ENCODE measurements at regions not wholly inside any gene's neighbourhood (a gene's known extent, or its start where the extent isn't known, plus 50 kb on each side); places are given as distances from the start of the nearest gene placed in this dataset.

GRCh38 chr17:51375771-51376170 lies 115.4 kb downstream of the UTP18 start:
- Histone ChIP-seq H2BK15ac (replicated peaks; ENCODE audit: low read depth) (no peak overlapping the region), H3K4me2 (ENCODE audit: low read length) (no peak overlapping the region), H3K79me1 (ENCODE audit: low read length) (no peaks in the 10 kb centered on the region), H3K27ac (ENCODE audit: low read depth, low read length) (no peak overlapping the region), H3K4me3 (ENCODE audit: low read length) (no peak overlapping the region), H3K36me3 (ENCODE audit: control insufficient read depth, insufficient read depth, low read length) (no peaks in the 10 kb centered on the region), H4K5ac (ENCODE audit: low read length) (no peak overlapping the region), H3K27me3 (ENCODE audit: insufficient read depth, low read length, poor library complexity) (no peaks in the 10 kb centered on the region), H2AK5ac (ENCODE audit: low read length) (no peak overlapping the region), H2BK5ac (ENCODE audit: low read length) (no peak overlapping the region), H3K4ac (ENCODE audit: low read depth, low read length) (no peak overlapping the region), H4K8ac (ENCODE audit: low read depth, low read length) (no peak overlapping the region), H3K9ac (ENCODE audit: low read length) (no peak overlapping the region), H3K56ac (ENCODE audit: low read length) (no peak overlapping the region), H2BK120ac (ENCODE audit: low read depth, low read length) (no peak overlapping the region), H3K18ac (ENCODE audit: low read length) (no peak overlapping the region), H3K23ac (ENCODE audit: low read length) (no peak overlapping the region), H3K4me1 (ENCODE audit: control insufficient read depth, low read depth, low read length) (peaks cover 2% of the 10 kb centered on the region), H3K79me2 (ENCODE audit: control insufficient read depth, insufficient read depth, low read length) (no peaks in the 10 kb centered on the region)
- no peak for DNase-seq
- WGBS (ENCODE audit: extremely low coverage, insufficient coverage, low lambda C conversion rate), result no CpG with 5 or more reads among the region's 3 CpGs

GRCh38 chr17:51376739-51377138 lies 116.4 kb downstream of the UTP18 start:
- Histone ChIP-seq H2BK5ac (ENCODE audit: low read length) (no peak overlapping the region), H2BK15ac (replicated peaks; ENCODE audit: low read depth) (no peak overlapping the region), H2BK120ac (ENCODE audit: low read depth, low read length) (no peak overlapping the region), H3K79me2 (ENCODE audit: control insufficient read depth, insufficient read depth, low read length) (no peaks in the 10 kb centered on the region), H3K36me3 (ENCODE audit: control insufficient read depth, insufficient read depth, low read length) (no peaks in the 10 kb centered on the region), H3K56ac (ENCODE audit: low read length) (no peak overlapping the region), H2AK5ac (ENCODE audit: low read length) (no peak overlapping the region), H4K5ac (ENCODE audit: low read length) (no peak overlapping the region), H3K27me3 (ENCODE audit: insufficient read depth, low read length, poor library complexity) (no peaks in the 10 kb centered on the region), H4K8ac (ENCODE audit: low read depth, low read length) (no peak overlapping the region), H3K4ac (ENCODE audit: low read depth, low read length) (no peak overlapping the region), H3K79me1 (ENCODE audit: low read length) (no peaks in the 10 kb centered on the region), H3K27ac (ENCODE audit: low read depth, low read length) (no peak overlapping the region), H3K23ac (ENCODE audit: low read length) (no peak overlapping the region), H3K4me3 (ENCODE audit: low read length) (no peak overlapping the region), H3K4me1 (ENCODE audit: control insufficient read depth, low read depth, low read length) (peaks cover 2% of the 10 kb centered on the region), H3K9ac (ENCODE audit: low read length) (no peak overlapping the region), H3K4me2 (ENCODE audit: low read length) (no peak overlapping the region), H3K18ac (ENCODE audit: low read length) (no peak overlapping the region)
- DNase-seq, result no peak
- WGBS (ENCODE audit: extremely low coverage, insufficient coverage, low lambda C conversion rate), result no CpG with 5 or more reads among the region's 1 CpG

- no peak overlapping the region for H3K27ac ChIP-seq (ENCODE audit: low read depth, low read length)
- H3K56ac ChIP-seq (ENCODE audit: low read length), result no peak overlapping the region
- no peak overlapping the region for H3K9ac ChIP-seq (ENCODE audit: low read length)
- no peaks in the 10 kb centered on the region for H3K4me1 ChIP-seq (ENCODE audit: control insufficient read depth, low read depth, low read length)
- no peak overlapping the region for H3K18ac ChIP-seq (ENCODE audit: low read length)
- H2BK120ac ChIP-seq (ENCODE audit: low read depth, low read length), result no peak overlapping the region
- H2AK5ac ChIP-seq (ENCODE audit: low read length), result no peak overlapping the region
- H3K4ac ChIP-seq (ENCODE audit: low read depth, low read length), result no peak overlapping the region
- no peak for DNase-seq
- no peak overlapping the region for H2BK5ac ChIP-seq (ENCODE audit: low read length)
- H3K79me1 ChIP-seq (ENCODE audit: low read length), result no peaks in the 10 kb centered on the region
- no peak overlapping the region for H4K8ac ChIP-seq (ENCODE audit: low read depth, low read length)
- H4K5ac ChIP-seq (ENCODE audit: low read length), result no peak overlapping the region
- H3K4me3 ChIP-seq (ENCODE audit: low read length), result no peak overlapping the region
- no peaks in the 10 kb centered on the region for H3K36me3 ChIP-seq (ENCODE audit: control insufficient read depth, insufficient read depth, low read length)
- H2BK15ac ChIP-seq (replicated peaks; ENCODE audit: low read depth), result no peak overlapping the region
- WGBS (ENCODE audit: extremely low coverage, insufficient coverage, low lambda C conversion rate), result no CpG with 5 or more reads among the region's 1 CpG
- no peak overlapping the region for H3K23ac ChIP-seq (ENCODE audit: low read length)
- no peaks in the 10 kb centered on the region for H3K27me3 ChIP-seq (ENCODE audit: insufficient read depth, low read length, poor library complexity)
- no peak overlapping the region for H3K4me2 ChIP-seq (ENCODE audit: low read length)
- H3K79me2 ChIP-seq (ENCODE audit: control insufficient read depth, insufficient read depth, low read length), result no peaks in the 10 kb centered on the region
These were observed 120.9 kb downstream of the UTP18 start for GRCh38 chr17:51381262-51381661.

GRCh38 chr17:51385208-51385607 lies 124.9 kb downstream of the UTP18 start:
- no peak overlapping the region for H3K4ac ChIP-seq (ENCODE audit: low read depth, low read length)
- H3K79me2 ChIP-seq (ENCODE audit: control insufficient read depth, insufficient read depth, low read length), result no peaks in the 10 kb centered on the region
- H3K23ac ChIP-seq (ENCODE audit: low read length), result no peak overlapping the region
- no CpG with 5 or more reads among the region's 20 CpGs for WGBS (ENCODE audit: extremely low coverage, insufficient coverage, low lambda C conversion rate)
- H3K27me3 ChIP-seq (ENCODE audit: insufficient read depth, low read length, poor library complexity), result no peaks in the 10 kb centered on the region
- H3K4me2 ChIP-seq (ENCODE audit: low read length), result no peak overlapping the region
- H3K79me1 ChIP-seq (ENCODE audit: low read length), result no peaks in the 10 kb centered on the region
- no peak overlapping the region for H3K56ac ChIP-seq (ENCODE audit: low read length)
- H2BK15ac ChIP-seq (replicated peaks; ENCODE audit: low read depth), result no peak overlapping the region
- H2BK120ac ChIP-seq (ENCODE audit: low read depth, low read length), result no peak overlapping the region
- no peak for DNase-seq
- no peak overlapping the region for H3K27ac ChIP-seq (ENCODE audit: low read depth, low read length)
- H3K18ac ChIP-seq (ENCODE audit: low read length), result no peak overlapping the region
- H3K4me1 ChIP-seq (ENCODE audit: control insufficient read depth, low read depth, low read length), result no peaks in the 10 kb centered on the region
- no peak overlapping the region for H3K9ac ChIP-seq (ENCODE audit: low read length)
- H4K8ac ChIP-seq (ENCODE audit: low read depth, low read length), result no peak overlapping the region
- no peak overlapping the region for H2AK5ac ChIP-seq (ENCODE audit: low read length)
- H3K36me3 ChIP-seq (ENCODE audit: control insufficient read depth, insufficient read depth, low read length), result no peaks in the 10 kb centered on the region
- H3K4me3 ChIP-seq (ENCODE audit: low read length), result no peak overlapping the region
- H4K5ac ChIP-seq (ENCODE audit: low read length), result no peak overlapping the region
- H2BK5ac ChIP-seq (ENCODE audit: low read length), result no peak overlapping the region

DNA sequence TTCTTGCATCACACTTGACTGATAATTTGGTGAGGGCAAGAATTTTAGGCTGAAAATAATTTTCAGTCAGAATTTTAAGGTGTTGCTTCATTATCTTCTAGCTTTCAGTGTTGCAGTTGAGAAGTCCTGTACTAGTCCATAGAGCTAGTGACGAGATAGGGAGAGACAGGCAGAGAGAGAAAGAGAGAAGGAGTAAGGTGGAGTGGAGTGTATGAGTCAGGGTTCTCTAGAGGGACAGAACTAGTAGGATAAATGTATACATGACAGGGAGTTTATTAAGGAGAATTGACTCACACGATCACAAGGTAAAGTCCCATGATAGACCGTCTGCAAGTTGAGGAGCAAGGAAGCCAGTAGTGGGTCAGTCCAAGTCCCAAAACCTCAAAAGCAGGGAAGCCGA lies 127.2 kb downstream of the UTP18 start:
- Histone ChIP-seq H3K27me3 (ENCODE audit: insufficient read depth, low read length, poor library complexity) (no peaks in the 10 kb centered on the region), H3K4me2 (ENCODE audit: low read length) (no peak overlapping the region), H3K4me3 (ENCODE audit: low read length) (no peak overlapping the region), H3K4ac (ENCODE audit: low read depth, low read length) (no peak overlapping the region), H3K18ac (ENCODE audit: low read length) (no peak overlapping the region), H3K23ac (ENCODE audit: low read length) (no peak overlapping the region), H4K5ac (ENCODE audit: low read length) (no peak overlapping the region), H3K79me2 (ENCODE audit: control insufficient read depth, insufficient read depth, low read length) (no peaks in the 10 kb centered on the region), H2AK5ac (ENCODE audit: low read length) (no peak overlapping the region), H2BK5ac (ENCODE audit: low read length) (no peak overlapping the region), H4K8ac (ENCODE audit: low read depth, low read length) (no peak overlapping the region), H2BK15ac (replicated peaks; ENCODE audit: low read depth) (no peak overlapping the region), H3K9ac (ENCODE audit: low read length) (no peak overlapping the region), H3K4me1 (ENCODE audit: control insufficient read depth, low read depth, low read length) (no peaks in the 10 kb centered on the region), H3K27ac (ENCODE audit: low read depth, low read length) (no peak overlapping the region), H3K79me1 (ENCODE audit: low read length) (no peaks in the 10 kb centered on the region), H3K56ac (ENCODE audit: low read length) (no peak overlapping the region), H3K36me3 (ENCODE audit: control insufficient read depth, insufficient read depth, low read length) (no peaks in the 10 kb centered on the region), H2BK120ac (ENCODE audit: low read depth, low read length) (no peak overlapping the region)
- no CpG with 5 or more reads among the region's 4 CpGs for WGBS (ENCODE audit: extremely low coverage, insufficient coverage, low lambda C conversion rate)
- no peak for DNase-seq

DNA sequence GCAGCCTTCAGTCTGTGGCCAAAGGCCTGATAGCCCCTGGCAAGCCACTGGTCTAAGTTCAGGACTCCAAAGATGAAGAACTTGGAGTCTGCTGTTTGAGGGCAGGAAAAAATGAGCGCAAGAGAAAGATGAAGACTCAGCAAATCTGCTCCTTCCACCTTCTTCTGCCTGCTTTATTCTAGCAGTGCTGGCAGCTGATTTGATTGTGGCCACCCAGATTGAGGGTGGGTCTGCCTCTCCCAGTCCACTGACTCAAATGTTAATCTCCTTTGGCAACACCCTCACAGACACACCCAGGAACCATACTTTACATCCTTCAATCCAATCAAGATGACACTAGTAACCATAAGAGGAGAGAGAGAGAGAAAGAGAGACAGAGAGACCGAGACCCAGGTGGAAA lies 127.6 kb downstream of the UTP18 start:
- H3K9ac ChIP-seq (ENCODE audit: low read length), result no peak overlapping the region
- no peak overlapping the region for H3K23ac ChIP-seq (ENCODE audit: low read length)
- H3K4me1 ChIP-seq (ENCODE audit: control insufficient read depth, low read depth, low read length), result no peaks in the 10 kb centered on the region
- no peak overlapping the region for H4K5ac ChIP-seq (ENCODE audit: low read length)
- H3K4me2 ChIP-seq (ENCODE audit: low read length), result no peak overlapping the region
- DNase-seq, result no peak
- no peaks in the 10 kb centered on the region for H3K36me3 ChIP-seq (ENCODE audit: control insufficient read depth, insufficient read depth, low read length)
- no peak overlapping the region for H3K56ac ChIP-seq (ENCODE audit: low read length)
- no peak overlapping the region for H3K27ac ChIP-seq (ENCODE audit: low read depth, low read length)
- H3K4me3 ChIP-seq (ENCODE audit: low read length), result no peak overlapping the region
- WGBS (ENCODE audit: extremely low coverage, insufficient coverage, low lambda C conversion rate), result no CpG with 5 or more reads among the region's 2 CpGs
- H3K79me1 ChIP-seq (ENCODE audit: low read length), result no peaks in the 10 kb centered on the region
- H3K18ac ChIP-seq (ENCODE audit: low read length), result no peak overlapping the region
- H2BK5ac ChIP-seq (ENCODE audit: low read length), result no peak overlapping the region
- H3K79me2 ChIP-seq (ENCODE audit: control insufficient read depth, insufficient read depth, low read length), result no peaks in the 10 kb centered on the region
- H3K4ac ChIP-seq (ENCODE audit: low read depth, low read length), result no peak overlapping the region
- H2AK5ac ChIP-seq (ENCODE audit: low read length), result no peak overlapping the region
- H4K8ac ChIP-seq (ENCODE audit: low read depth, low read length), result no peak overlapping the region
- no peak overlapping the region for H2BK15ac ChIP-seq (replicated peaks; ENCODE audit: low read depth)
- no peaks in the 10 kb centered on the region for H3K27me3 ChIP-seq (ENCODE audit: insufficient read depth, low read length, poor library complexity)
- H2BK120ac ChIP-seq (ENCODE audit: low read depth, low read length), result no peak overlapping the region
